ENCODE measurements at regions not wholly inside any gene's neighbourhood (a gene's known extent, or its start where the extent isn't known, plus 50 kb on each side); places are given as distances from the start of the nearest gene placed in this dataset.
"Not testable (repeated sequence)": the region's sequence is repeated elsewhere in the genome, so short reads cannot be mapped to it uniquely, and the experiment has no call there.

DNA sequence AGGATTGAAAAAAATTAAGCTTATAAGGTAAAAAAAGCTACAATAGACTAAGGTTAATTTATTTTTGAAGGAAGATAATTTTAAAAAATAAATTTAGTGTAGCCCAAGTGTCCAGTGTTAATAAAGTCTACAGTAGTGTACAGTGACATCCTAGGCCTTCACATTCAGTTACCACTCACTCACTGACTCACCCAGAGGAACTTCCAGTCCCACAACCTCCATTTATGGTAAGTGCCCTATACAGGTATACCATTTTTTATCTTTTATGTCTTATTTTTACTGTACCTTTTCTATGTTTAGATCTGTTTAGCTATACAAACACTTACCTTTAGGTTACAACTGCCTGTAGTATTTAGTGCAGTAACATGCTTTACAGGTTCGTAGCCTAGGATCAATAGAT, 79.8 kb upstream of the ZNF462 start:
- intact Hi-C loops (cut with DNase I; ENCODE audit: low total_unique reads) = no loop called here
- TF ChIP-seq POLR2A (IDR thresholded peaks at IDR 0.05) = no peak
- TF ChIP-seq, protein P1, sequence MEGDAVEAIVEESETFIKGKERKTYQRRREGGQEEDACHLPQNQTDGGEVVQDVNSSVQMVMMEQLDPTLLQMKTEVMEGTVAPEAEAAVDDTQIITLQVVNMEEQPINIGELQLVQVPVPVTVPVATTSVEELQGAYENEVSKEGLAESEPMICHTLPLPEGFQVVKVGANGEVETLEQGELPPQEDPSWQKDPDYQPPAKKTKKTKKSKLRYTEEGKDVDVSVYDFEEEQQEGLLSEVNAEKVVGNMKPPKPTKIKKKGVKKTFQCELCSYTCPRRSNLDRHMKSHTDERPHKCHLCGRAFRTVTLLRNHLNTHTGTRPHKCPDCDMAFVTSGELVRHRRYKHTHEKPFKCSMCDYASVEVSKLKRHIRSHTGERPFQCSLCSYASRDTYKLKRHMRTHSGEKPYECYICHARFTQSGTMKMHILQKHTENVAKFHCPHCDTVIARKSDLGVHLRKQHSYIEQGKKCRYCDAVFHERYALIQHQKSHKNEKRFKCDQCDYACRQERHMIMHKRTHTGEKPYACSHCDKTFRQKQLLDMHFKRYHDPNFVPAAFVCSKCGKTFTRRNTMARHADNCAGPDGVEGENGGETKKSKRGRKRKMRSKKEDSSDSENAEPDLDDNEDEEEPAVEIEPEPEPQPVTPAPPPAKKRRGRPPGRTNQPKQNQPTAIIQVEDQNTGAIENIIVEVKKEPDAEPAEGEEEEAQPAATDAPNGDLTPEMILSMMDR (IDR thresholded peaks at IDR 0.05) = no peak
- H3K4me3 ChIP-seq (ENCODE audit: low read depth, poor library complexity, severe bottlenecking) = no peak overlapping the region
- WGBS, 2 donors = 85 to 94% methylated on average over 1 of the region's 1 CpG
- DNase-seq (ENCODE audit: low spot score in 2 of 2) = no peak

DNA sequence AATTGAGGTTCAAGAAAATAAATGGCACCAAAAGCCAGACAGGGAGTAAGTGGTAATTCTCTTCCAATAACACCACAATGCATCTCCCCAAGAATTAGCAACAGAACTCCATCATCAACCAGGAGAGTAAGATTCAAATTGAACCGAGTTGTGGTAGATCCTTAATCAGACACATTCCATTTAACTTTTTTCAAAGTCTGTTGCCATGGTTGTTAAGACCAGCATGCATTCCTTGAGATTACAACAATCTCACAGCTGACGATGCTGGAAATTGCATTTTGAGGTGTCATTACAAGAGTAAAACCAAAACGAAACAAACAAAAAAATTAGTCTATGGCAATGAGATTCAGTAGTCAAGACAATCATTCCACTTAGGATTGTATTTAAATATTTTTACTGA, 78.9 kb upstream of the ZNF462 start:
- no peak for DNase-seq (ENCODE audit: low spot score in 2 of 2)
- 67 to 75% methylated on average over 3 of the region's 3 CpGs for WGBS, 2 donors
- no peak overlapping the region for H3K4me3 ChIP-seq (ENCODE audit: low read depth, poor library complexity, severe bottlenecking)
- intact Hi-C loops (cut with DNase I; ENCODE audit: low total_unique reads) = no loop called here
- TF ChIP-seq, protein P1 (IDR thresholded peaks at IDR 0.05) = no peak
- TF ChIP-seq POLR2A (IDR thresholded peaks at IDR 0.05) = no peak

DNA sequence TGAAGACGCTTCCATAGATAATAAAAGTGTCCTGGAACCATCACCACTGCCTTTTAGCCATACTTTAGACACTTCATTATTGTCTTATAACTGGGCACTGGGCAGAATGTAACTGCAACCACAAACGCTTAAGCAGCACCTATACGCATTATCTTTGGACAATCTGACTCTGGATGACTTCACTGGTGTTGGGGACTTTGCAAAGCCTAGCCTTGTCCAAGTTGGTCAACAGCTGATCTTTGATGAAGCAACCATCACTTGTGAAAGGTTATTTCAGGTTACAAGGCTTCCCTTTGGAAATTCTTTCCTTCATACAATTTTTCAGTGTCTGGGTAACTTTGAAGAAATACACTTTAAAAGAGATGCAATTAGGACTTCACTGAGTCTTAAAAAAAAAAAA, 77.8 kb upstream of the ZNF462 start:
- TF ChIP-seq, protein P1 (IDR thresholded peaks at IDR 0.05) = no peak
- TF ChIP-seq POLR2A (IDR thresholded peaks at IDR 0.05) = no peak
- no peak for DNase-seq (ENCODE audit: low spot score in 2 of 2)
- intact Hi-C loops (cut with DNase I; ENCODE audit: low total_unique reads) = no loop called here
- 85 to 95% methylated on average over 3 of the region's 3 CpGs for WGBS, 2 donors
- H3K4me3 ChIP-seq (ENCODE audit: low read depth, poor library complexity, severe bottlenecking) = no peak overlapping the region

DNA sequence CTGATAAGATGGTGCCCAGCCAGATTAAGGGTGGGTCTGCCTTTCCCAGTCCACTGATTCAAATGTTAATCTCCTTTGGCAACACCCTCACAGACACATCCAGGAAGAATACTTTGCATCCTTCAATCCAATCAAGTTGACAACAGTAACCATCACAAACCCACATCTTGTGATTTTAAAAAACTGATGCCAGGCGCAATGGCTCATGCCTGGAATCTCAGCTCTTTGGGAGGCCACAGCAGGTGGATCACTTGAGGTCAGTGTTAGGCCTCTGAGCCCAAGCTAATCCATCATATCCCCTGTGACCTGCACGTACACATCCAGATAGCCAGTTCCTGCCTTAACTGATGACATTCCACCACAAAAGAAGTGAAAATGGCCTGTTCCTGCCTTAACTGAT, 74.9 kb upstream of the ZNF462 start:
- H3K4me3 ChIP-seq (ENCODE audit: low read depth, poor library complexity, severe bottlenecking); intact Hi-C loops (cut with DNase I; ENCODE audit: low total_unique reads); DNase-seq (ENCODE audit: low spot score in 2 of 2): not testable (repeated sequence)
- WGBS, 2 donors = 46 to 83% methylated on average over 2 of the region's 2 CpGs

DNA sequence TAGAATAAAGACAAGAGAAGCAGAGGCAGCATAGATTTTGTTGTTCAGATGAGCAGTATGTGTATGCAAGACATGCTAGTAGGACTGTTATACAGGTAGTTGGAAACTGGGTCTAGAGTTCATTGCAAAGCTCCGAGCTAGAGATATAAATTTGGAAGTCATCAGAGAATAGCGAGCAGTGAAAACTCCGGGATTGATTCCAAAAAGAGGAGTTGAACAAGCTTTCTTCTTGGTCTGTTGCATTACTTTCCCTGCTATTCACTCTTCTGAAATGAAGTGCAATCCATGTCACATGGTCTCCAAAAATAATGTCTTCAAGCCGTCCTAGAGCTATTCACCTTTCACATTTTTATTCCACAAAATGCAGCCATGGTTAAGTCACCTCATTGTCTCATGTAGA, 67.9 kb upstream of the ZNF462 start:
- intact Hi-C loops (cut with DNase I; ENCODE audit: low total_unique reads) = no loop called here
- 58 to 74% methylated on average over 4 of the region's 4 CpGs for WGBS, 2 donors
- TF ChIP-seq, protein P1 (IDR thresholded peaks at IDR 0.05) = no peak
- TF ChIP-seq POLR2A (IDR thresholded peaks at IDR 0.05) = no peak
- DNase-seq (ENCODE audit: low spot score in 2 of 2) = no peak
- no peak overlapping the region for H3K4me3 ChIP-seq (ENCODE audit: low read depth, poor library complexity, severe bottlenecking)

DNA sequence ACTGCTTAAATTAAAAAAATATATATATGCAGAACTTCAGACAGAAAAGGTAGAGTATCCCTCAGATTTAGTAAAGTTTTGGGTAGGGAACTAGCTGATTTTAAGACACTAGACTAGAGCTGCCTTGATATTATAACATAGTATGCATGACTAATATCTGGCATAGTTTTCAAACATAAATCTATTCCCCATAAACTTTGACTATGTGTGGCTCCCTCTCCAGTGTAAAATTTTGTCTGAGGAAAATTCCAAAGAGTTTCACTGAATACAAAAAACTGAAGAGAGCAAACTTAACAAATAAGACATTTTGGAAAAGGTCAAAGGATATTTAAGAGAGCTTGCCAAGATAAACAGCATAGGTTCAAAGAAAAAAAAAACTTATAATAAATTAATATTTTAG, 66.2 kb upstream of the ZNF462 start:
- intact Hi-C loops (cut with DNase I; ENCODE audit: low total_unique reads) = no loop called here
- no peak for DNase-seq (ENCODE audit: low spot score in 2 of 2)

More for the DNA sequence above, 66.2 kb upstream of the ZNF462 start:
- TF ChIP-seq, protein P1 (IDR thresholded peaks at IDR 0.05) = no peak
- TF ChIP-seq POLR2A (IDR thresholded peaks at IDR 0.05) = no peak
- H3K4me3 ChIP-seq (ENCODE audit: low read depth, poor library complexity, severe bottlenecking) = no peak overlapping the region

Data from lower leg skin (tissue), 4 donors.